Panc1 (cell line): ENCODE measurements at regions not wholly inside any gene's neighbourhood (a gene's known extent, or its start where the extent isn't known, plus 50 kb on each side); places are given as distances from the start of the nearest gene placed in this dataset.

ENCODE experiments used
- TCF7L2 ChIP-seq: IDR thresholded peaks from 2 replicates; pipeline ENCODE4 v1.6.1; 2011; ENCODE audit warnings: mild to moderate bottlenecking, low read depth, low read length, inconsistent platforms
- TF ChIP-seq, protein P1 (sequence below): fragments of 450-650 bp; IDR thresholded peaks from 2 replicates; pipeline ENCODE4 v1.5.1; 2017; ENCODE audit warnings: mild to moderate bottlenecking

DNA sequence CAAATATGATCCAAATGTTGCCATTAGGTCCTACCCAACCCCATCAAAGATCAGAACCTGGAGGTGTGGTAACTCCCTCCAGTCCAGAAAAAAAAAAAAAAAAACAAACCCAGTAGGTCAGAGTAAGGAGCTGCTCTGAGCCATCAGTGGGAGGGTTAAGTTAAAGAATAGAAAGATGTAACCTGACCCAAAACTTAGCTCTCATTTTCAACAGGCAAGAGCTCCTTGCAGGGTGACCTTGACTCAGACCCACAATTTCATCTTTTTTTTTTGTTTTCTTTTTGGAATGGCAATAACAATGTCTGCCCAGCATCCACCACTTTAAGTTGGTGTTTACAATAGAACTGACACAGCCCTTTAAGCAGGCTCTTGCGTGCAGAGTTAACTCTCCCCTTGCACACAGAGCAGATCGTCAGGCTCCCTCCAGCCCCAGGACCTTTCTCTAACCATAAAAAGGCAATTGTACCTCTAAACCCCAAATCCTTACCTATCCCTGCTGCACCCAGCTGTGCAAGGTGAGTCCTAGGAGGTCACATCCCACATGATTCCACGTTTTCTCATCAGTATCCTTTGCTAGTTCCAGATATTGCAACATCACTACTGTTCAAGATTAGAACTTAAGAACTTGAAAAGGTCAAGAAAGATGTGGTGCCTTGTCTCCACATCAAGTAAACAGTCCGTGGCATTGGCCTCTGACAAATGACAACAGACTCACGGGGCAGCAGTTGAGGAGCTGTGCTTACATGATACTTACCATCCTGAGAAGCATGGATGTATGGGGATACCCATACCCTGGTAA, 178.6 kb upstream of the EEA1 start:
- TF ChIP-seq, protein P1, sequence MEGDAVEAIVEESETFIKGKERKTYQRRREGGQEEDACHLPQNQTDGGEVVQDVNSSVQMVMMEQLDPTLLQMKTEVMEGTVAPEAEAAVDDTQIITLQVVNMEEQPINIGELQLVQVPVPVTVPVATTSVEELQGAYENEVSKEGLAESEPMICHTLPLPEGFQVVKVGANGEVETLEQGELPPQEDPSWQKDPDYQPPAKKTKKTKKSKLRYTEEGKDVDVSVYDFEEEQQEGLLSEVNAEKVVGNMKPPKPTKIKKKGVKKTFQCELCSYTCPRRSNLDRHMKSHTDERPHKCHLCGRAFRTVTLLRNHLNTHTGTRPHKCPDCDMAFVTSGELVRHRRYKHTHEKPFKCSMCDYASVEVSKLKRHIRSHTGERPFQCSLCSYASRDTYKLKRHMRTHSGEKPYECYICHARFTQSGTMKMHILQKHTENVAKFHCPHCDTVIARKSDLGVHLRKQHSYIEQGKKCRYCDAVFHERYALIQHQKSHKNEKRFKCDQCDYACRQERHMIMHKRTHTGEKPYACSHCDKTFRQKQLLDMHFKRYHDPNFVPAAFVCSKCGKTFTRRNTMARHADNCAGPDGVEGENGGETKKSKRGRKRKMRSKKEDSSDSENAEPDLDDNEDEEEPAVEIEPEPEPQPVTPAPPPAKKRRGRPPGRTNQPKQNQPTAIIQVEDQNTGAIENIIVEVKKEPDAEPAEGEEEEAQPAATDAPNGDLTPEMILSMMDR, result no peak
- TF ChIP-seq TCF7L2, result no peak
